HepG2 (cell line): ENCODE measurements at regions not wholly inside any gene's neighbourhood (a gene's known extent, or its start where the extent isn't known, plus 50 kb on each side); places are given as distances from the start of the nearest gene placed in this dataset.

Source experiments
- BORCS8-MEF2B ChIP-seq: sonication (generic); formaldehyde crosslinking; IDR thresholded peaks from 2 replicates; pipeline ENCODE4 v1.8.0; 2022; ENCODE audit warnings: mild to moderate bottlenecking, missing genetic modification reagents
- CREBL2 ChIP-seq: sonication (generic); formaldehyde crosslinking; IDR thresholded peaks from 2 replicates; pipeline ENCODE4 v1.8.1; 2023; ENCODE audit warnings: missing genetic modification reagents, mild to moderate bottlenecking, borderline replicate concordance
- E2F1 ChIP-seq: sonication (generic); formaldehyde crosslinking; IDR thresholded peaks from 2 replicates; pipeline ENCODE4 v1.5.0; 2020; ENCODE audit warnings: missing genetic modification reagents
- JARID2 ChIP-seq: sonication (generic); formaldehyde crosslinking; IDR thresholded peaks from 2 replicates; pipeline ENCODE4 v1.8.1; 2023; ENCODE audit warnings: missing genetic modification reagents, inconsistent platforms; ENCODE audit not compliant: insufficient replicate concordance
- KLF13 ChIP-seq: sonication (generic); formaldehyde crosslinking; IDR thresholded peaks from 2 replicates; pipeline ENCODE4 v1.4.0; 2020; ENCODE audit warnings: mild to moderate bottlenecking, missing genetic modification reagents
- RBM22 ChIP-seq: fragments of 200-400 bp; formaldehyde crosslinking; optimal IDR thresholded peaks from 2 replicates; pipeline ENCODE3; 2017; ENCODE audit warnings: mild to moderate bottlenecking, low read length, moderate library complexity
- SALL1 ChIP-seq: sonication (generic); formaldehyde crosslinking; IDR thresholded peaks from 2 replicates; pipeline ENCODE4 v1.8.0; 2022; ENCODE audit warnings: mild to moderate bottlenecking, missing genetic modification reagents
- SMARCC2 ChIP-seq: fragments of 450-650 bp; IDR thresholded peaks from 2 replicates; pipeline ENCODE4 v1.6.1; 2017; ENCODE audit warnings: antibody characterized with exemption, mild to moderate bottlenecking
- TCF7 ChIP-seq: sonication (generic); IDR thresholded peaks from 2 replicates; pipeline ENCODE4 v1.6.1; 2016; ENCODE audit warnings: antibody characterized with exemption, low read depth
- TEAD3 ChIP-seq: optimal IDR thresholded peaks from 2 replicates; pipeline ENCODE3; 2016; ENCODE audit warnings: borderline replicate concordance
- YEATS2 ChIP-seq: sonication (generic); formaldehyde crosslinking; IDR thresholded peaks from 2 replicates; pipeline ENCODE4 v1.4.0; 2020; ENCODE audit warnings: missing genetic modification reagents, borderline replicate concordance
- ZBTB3 ChIP-seq: sonication (generic); formaldehyde crosslinking; IDR thresholded peaks from 2 replicates; pipeline ENCODE4 v1.4.0; 2020; ENCODE audit warnings: low read depth, mild to moderate bottlenecking, moderate library complexity, missing genetic modification reagents, borderline replicate concordance
- ZBTB34 ChIP-seq: sonication (generic); formaldehyde crosslinking; IDR thresholded peaks from 2 replicates; pipeline ENCODE4 v1.8.0; 2022; ENCODE audit warnings: mild to moderate bottlenecking, missing genetic modification reagents
- ZEB1 ChIP-seq: IDR thresholded peaks from 2 replicates; pipeline ENCODE4 v1.6.1; 2012; ENCODE audit warnings: mild to moderate bottlenecking, low read depth, inconsistent platforms; ENCODE audit not compliant: insufficient replicate concordance
- ZFAT ChIP-seq: sonication (generic); formaldehyde crosslinking; conservative IDR thresholded peaks from 2 replicates; pipeline ENCODE4 v1.8.1; 2023; ENCODE audit warnings: missing genetic modification reagents, inconsistent platforms
- ZFP62 ChIP-seq: sonication (generic); formaldehyde crosslinking; IDR thresholded peaks from 2 replicates; pipeline ENCODE4 v1.4.0; 2020; ENCODE audit warnings: missing genetic modification reagents
- ZNF724P ChIP-seq: sonication (generic); formaldehyde crosslinking; IDR thresholded peaks from 2 replicates; pipeline ENCODE4 v1.8.0; 2022; ENCODE audit warnings: missing genetic modification reagents, borderline replicate concordance
- TF ChIP-seq, protein P1 (sequence below): sonication (generic); formaldehyde crosslinking; IDR thresholded peaks from 2 replicates; pipeline ENCODE4 v1.4.0; 2020; ENCODE audit warnings: missing genetic modification reagents
- TF ChIP-seq, protein P2 (sequence below): sonication (generic); formaldehyde crosslinking; conservative IDR thresholded peaks from 2 replicates; pipeline ENCODE4 v1.4.0; 2020; ENCODE audit warnings: missing genetic modification reagents

- no peak for TF ChIP-seq CREBL2 (CRISPR knock-in tag)
- no peak for TF ChIP-seq ZFAT
- no peak for TF ChIP-seq KLF13 (CRISPR knock-in tag)
- no peak for TF ChIP-seq ZNF724P (CRISPR knock-in tag)
- TF ChIP-seq BORCS8-MEF2B (CRISPR knock-in tag), result no peak
- TF ChIP-seq RBM22, result no peak
- TF ChIP-seq SMARCC2, result no peak
- TF ChIP-seq, protein P1, sequence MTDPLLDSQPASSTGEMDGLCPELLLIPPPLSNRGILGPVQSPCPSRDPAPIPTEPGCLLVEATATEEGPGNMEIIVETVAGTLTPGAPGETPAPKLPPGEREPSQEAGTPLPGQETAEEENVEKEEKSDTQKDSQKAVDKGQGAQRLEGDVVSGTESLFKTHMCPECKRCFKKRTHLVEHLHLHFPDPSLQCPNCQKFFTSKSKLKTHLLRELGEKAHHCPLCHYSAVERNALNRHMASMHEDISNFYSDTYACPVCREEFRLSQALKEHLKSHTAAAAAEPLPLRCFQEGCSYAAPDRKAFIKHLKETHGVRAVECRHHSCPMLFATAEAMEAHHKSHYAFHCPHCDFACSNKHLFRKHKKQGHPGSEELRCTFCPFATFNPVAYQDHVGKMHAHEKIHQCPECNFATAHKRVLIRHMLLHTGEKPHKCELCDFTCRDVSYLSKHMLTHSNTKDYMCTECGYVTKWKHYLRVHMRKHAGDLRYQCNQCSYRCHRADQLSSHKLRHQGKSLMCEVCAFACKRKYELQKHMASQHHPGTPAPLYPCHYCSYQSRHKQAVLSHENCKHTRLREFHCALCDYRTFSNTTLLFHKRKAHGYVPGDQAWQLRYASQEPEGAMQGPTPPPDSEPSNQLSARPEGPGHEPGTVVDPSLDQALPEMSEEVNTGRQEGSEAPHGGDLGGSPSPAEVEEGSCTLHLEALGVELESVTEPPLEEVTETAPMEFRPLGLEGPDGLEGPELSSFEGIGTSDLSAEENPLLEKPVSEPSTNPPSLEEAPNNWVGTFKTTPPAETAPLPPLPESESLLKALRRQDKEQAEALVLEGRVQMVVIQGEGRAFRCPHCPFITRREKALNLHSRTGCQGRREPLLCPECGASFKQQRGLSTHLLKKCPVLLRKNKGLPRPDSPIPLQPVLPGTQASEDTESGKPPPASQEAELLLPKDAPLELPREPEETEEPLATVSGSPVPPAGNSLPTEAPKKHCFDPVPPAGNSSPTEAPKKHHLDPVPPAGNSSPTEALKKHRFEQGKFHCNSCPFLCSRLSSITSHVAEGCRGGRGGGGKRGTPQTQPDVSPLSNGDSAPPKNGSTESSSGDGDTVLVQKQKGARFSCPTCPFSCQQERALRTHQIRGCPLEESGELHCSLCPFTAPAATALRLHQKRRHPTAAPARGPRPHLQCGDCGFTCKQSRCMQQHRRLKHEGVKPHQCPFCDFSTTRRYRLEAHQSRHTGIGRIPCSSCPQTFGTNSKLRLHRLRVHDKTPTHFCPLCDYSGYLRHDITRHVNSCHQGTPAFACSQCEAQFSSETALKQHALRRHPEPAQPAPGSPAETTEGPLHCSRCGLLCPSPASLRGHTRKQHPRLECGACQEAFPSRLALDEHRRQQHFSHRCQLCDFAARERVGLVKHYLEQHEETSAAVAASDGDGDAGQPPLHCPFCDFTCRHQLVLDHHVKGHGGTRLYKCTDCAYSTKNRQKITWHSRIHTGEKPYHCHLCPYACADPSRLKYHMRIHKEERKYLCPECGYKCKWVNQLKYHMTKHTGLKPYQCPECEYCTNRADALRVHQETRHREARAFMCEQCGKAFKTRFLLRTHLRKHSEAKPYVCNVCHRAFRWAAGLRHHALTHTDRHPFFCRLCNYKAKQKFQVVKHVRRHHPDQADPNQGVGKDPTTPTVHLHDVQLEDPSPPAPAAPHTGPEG (CRISPR knock-in tag), result no peak
- TF ChIP-seq YEATS2 (CRISPR knock-in tag), result no peak
- peak; percentile 63 for TF ChIP-seq SALL1 (CRISPR knock-in tag)
- no peak for TF ChIP-seq ZFP62
- TF ChIP-seq ZEB1, result peak; percentile 96
- no peak for TF ChIP-seq ZBTB3
- TF ChIP-seq ZBTB34 (CRISPR knock-in tag), result 0 out of 2 replicates have a peak, but pooled peaks have one; percentile 50
- TF ChIP-seq TCF7, result peak; percentile 63; the same call in 1 of the 2 replicates
- TF ChIP-seq TEAD3, result peak; percentile 23
- TF ChIP-seq E2F1 (CRISPR knock-in tag), result no peak
- TF ChIP-seq JARID2 (CRISPR knock-in tag), result no peak
- TF ChIP-seq, protein P2, sequence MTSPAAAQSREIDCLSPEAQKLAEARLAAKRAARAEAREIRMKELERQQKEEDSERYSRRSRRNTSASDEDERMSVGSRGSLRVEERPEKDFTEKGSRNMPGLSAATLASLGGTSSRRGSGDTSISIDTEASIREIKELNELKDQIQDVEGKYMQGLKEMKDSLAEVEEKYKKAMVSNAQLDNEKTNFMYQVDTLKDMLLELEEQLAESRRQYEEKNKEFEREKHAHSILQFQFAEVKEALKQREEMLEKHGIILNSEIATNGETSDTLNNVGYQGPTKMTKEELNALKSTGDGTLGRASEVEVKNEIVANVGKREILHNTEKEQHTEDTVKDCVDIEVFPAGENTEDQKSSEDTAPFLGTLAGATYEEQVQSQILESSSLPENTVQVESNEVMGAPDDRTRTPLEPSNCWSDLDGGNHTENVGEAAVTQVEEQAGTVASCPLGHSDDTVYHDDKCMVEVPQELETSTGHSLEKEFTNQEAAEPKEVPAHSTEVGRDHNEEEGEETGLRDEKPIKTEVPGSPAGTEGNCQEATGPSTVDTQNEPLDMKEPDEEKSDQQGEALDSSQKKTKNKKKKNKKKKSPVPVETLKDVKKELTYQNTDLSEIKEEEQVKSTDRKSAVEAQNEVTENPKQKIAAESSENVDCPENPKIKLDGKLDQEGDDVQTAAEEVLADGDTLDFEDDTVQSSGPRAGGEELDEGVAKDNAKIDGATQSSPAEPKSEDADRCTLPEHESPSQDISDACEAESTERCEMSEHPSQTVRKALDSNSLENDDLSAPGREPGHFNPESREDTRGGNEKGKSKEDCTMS (CRISPR knock-in tag), result no peak
These were observed 118.4 kb upstream of the FZD10 start (continued) for GRCh38 chr12:130043685-130044406.
